Neural progenitor cell (in vitro differentiated cells): ENCODE measurements at regions not wholly inside any gene's neighbourhood (a gene's known extent, or its start where the extent isn't known, plus 50 kb on each side); places are given as distances from the start of the nearest gene placed in this dataset.

Source experiments
- DNase-seq: peaks from one replicate; pipeline ENCODE4 v3.0.0-alpha.2; 2016; ENCODE audit warnings: low spot score
- H2AFZ ChIP-seq: fragments of 200-600 bp; sonication (generic); replicated peaks from 2 replicates; pipeline ENCODE4 v1.6.1; 2016; ENCODE audit warnings: antibody characterized with exemption
- H3F3A ChIP-seq: fragments of 200-600 bp; sonication (generic); 2 replicates; pipeline ENCODE4 v1.6.1; 2016; ENCODE audit warnings: antibody characterized with exemption, low read depth
- H3K27ac ChIP-seq: fragments of 200-600 bp; sonication (generic); 2 replicates; pipeline ENCODE4 v1.5.1; 2016; ENCODE audit warnings: mild to moderate bottlenecking
- H3K27me3 ChIP-seq: fragments of 200-600 bp; sonication (generic); 2 replicates; pipeline ENCODE4 v1.6.1; 2016; ENCODE audit warnings: mild to moderate bottlenecking, moderate library complexity
- H3K36me3 ChIP-seq: fragments of 200-600 bp; sonication (generic); 2 replicates; pipeline ENCODE4 v1.5.1; 2016
- H3K4me1 ChIP-seq: fragments of 200-600 bp; sonication (generic); 2 replicates; pipeline ENCODE4 v1.6.1; 2016; ENCODE audit warnings: mixed run types
- H3K4me2 ChIP-seq: fragments of 200-600 bp; sonication (generic); 2 replicates; pipeline ENCODE4 v1.6.1; 2016
- H3K4me3 ChIP-seq: fragments of 200-600 bp; sonication (generic); 2 replicates; pipeline ENCODE4 v1.5.1; 2016
- H3K79me2 ChIP-seq: fragments of 200-600 bp; sonication (generic); 2 replicates; pipeline ENCODE4 v1.6.1; 2016; ENCODE audit warnings: low read depth
- H3K9ac ChIP-seq: fragments of 200-600 bp; sonication (generic); 2 replicates; pipeline ENCODE4 v1.6.1; 2016
- H3K9me3 ChIP-seq: fragments of 200-600 bp; sonication (generic); 2 replicates; pipeline ENCODE4 v1.5.1; 2016; ENCODE audit warnings: low read depth
- H4K20me1 ChIP-seq: fragments of 200-600 bp; sonication (generic); 2 replicates; pipeline ENCODE4 v1.6.1; 2016; ENCODE audit warnings: low read depth
- H3K27ac Mint-ChIP-seq: 3 replicates; pipeline ENCODE4 v1.8.0; 2021; ENCODE audit warnings: mixed read lengths
- H3K27me3 Mint-ChIP-seq: 2 replicates; pipeline ENCODE4 v1.8.0; 2022; ENCODE audit warnings: low read depth, mild to moderate bottlenecking, inconsistent platforms, moderate library complexity, mixed read lengths; ENCODE audit not compliant: insufficient read depth
- H3K36me3 Mint-ChIP-seq: 3 replicates; pipeline ENCODE4 v1.8.0; 2021; ENCODE audit warnings: mixed read lengths
- H3K4me1 Mint-ChIP-seq: 3 replicates; pipeline ENCODE4 v1.8.0; 2021; ENCODE audit warnings: mixed read lengths
- H3K4me3 Mint-ChIP-seq: 3 replicates; pipeline ENCODE4 v1.8.0; 2021; ENCODE audit warnings: mild to moderate bottlenecking, moderate library complexity, mixed read lengths
- H3K9me3 Mint-ChIP-seq: 3 replicates; pipeline ENCODE4 v1.8.0; 2020; ENCODE audit warnings: mixed read lengths
- CTCF ChIP-seq: fragments of 200-600 bp; sonication (generic); IDR thresholded peaks from 2 replicates; pipeline ENCODE4 v1.5.1; 2017; ENCODE audit warnings: antibody characterized with exemption, mild to moderate bottlenecking
- EZH2 ChIP-seq: fragments of 200-600 bp; sonication (generic); IDR thresholded peaks from 2 replicates; pipeline ENCODE4 v1.6.1; 2017; ENCODE audit warnings: antibody characterized with exemption, mild to moderate bottlenecking, moderate library complexity
- EZH2phosphoT487 ChIP-seq: fragments of 200-600 bp; sonication (generic); IDR thresholded peaks from 2 replicates; pipeline ENCODE4 v1.6.1; 2017; ENCODE audit warnings: antibody characterized with exemption

GRCh38 chr2:45194596-45194995, 185.3 kb upstream of the SIX2 start:
- TF ChIP-seq EZH2phosphoT487 (no peak), CTCF (no peak), EZH2 (no peak)
- Histone ChIP-seq H4K20me1 (no peaks in the 10 kb centered on the region), H2AFZ (no peak overlapping the region), H3K4me1 (peaks cover 1% of the 10 kb centered on the region), H3F3A (peaks cover 3% of the 10 kb centered on the region), H3K27ac (no peak overlapping the region), H3K4me3 (no peak overlapping the region), H3K79me2 (no peaks in the 10 kb centered on the region), H3K9ac (no peak overlapping the region), H3K4me2 (no peak overlapping the region), H3K9me3 (no peaks in the 10 kb centered on the region), H3K27me3 (no peaks in the 10 kb centered on the region), H3K36me3 (no peaks in the 10 kb centered on the region)
- Mint-ChIP-seq H3K27ac (no peak overlapping the region), H3K4me3 (no peak overlapping the region), H3K4me1 (peaks cover 3% of the 10 kb centered on the region), H3K9me3 (no peaks in the 10 kb centered on the region), H3K27me3 (no peaks in the 10 kb centered on the region), H3K36me3 (no peaks in the 10 kb centered on the region)
- DNase-seq, result no peak

- H3K4me1 Mint-ChIP-seq, result peaks cover 3% of the 10 kb centered on the region
- no peaks in the 10 kb centered on the region for H3K9me3 Mint-ChIP-seq
- Histone ChIP-seq H3F3A (no peaks in the 10 kb centered on the region), H2AFZ (no peak overlapping the region), H3K4me3 (no peak overlapping the region), H3K36me3 (no peaks in the 10 kb centered on the region), H3K9ac (no peak overlapping the region), H3K79me2 (no peaks in the 10 kb centered on the region), H4K20me1 (no peaks in the 10 kb centered on the region), H3K4me2 (no peak overlapping the region), H3K27me3 (no peaks in the 10 kb centered on the region), H3K9me3 (no peaks in the 10 kb centered on the region), H3K4me1 (no peaks in the 10 kb centered on the region), H3K27ac (no peak overlapping the region)
- TF ChIP-seq EZH2 (no peak), CTCF (no peak), EZH2phosphoT487 (no peak)
- DNase-seq, result no peak
- no peaks in the 10 kb centered on the region for H3K36me3 Mint-ChIP-seq
- H3K27ac Mint-ChIP-seq, result no peak overlapping the region
- no peaks in the 10 kb centered on the region for H3K27me3 Mint-ChIP-seq
- H3K4me3 Mint-ChIP-seq, result no peak overlapping the region
Measured at GRCh38 chr2:45193581-45193980, 184.3 kb upstream of the SIX2 start.

- H3K27ac ChIP-seq, result no peak overlapping the region
- H3K79me2 ChIP-seq, result no peaks in the 10 kb centered on the region
- no peak overlapping the region for H3K9ac ChIP-seq
- H3K9me3 ChIP-seq, result no peaks in the 10 kb centered on the region
- H3K4me1 ChIP-seq, result no peaks in the 10 kb centered on the region
- H3K4me3 Mint-ChIP-seq, result no peak overlapping the region
- no peaks in the 10 kb centered on the region for H3K27me3 Mint-ChIP-seq
- no peaks in the 10 kb centered on the region for H3K27me3 ChIP-seq
- no peak overlapping the region for H3K27ac Mint-ChIP-seq
- no peaks in the 10 kb centered on the region for H4K20me1 ChIP-seq
- peaks cover 3% of the 10 kb centered on the region for H3K4me1 Mint-ChIP-seq
- no peak overlapping the region for H3K4me2 ChIP-seq
- H2AFZ ChIP-seq, result no peak overlapping the region
- TF ChIP-seq CTCF, result no peak
- no peak for TF ChIP-seq EZH2
- no peak for TF ChIP-seq EZH2phosphoT487
- no peaks in the 10 kb centered on the region for H3K36me3 ChIP-seq
- DNase-seq, result no peak
- H3K4me3 ChIP-seq, result no peak overlapping the region
- H3K9me3 Mint-ChIP-seq, result no peaks in the 10 kb centered on the region
- H3K36me3 Mint-ChIP-seq, result no peaks in the 10 kb centered on the region
- no peaks in the 10 kb centered on the region for H3F3A ChIP-seq
Measured at GRCh38 chr2:45192991-45193390, 183.7 kb upstream of the SIX2 start.

GRCh38 chr2:45192481-45192880, 183.2 kb upstream of the SIX2 start:
- TF ChIP-seq CTCF (no peak), EZH2phosphoT487 (no peak), EZH2 (no peak)
- Histone ChIP-seq H3F3A (no peaks in the 10 kb centered on the region), H3K27me3 (no peaks in the 10 kb centered on the region), H4K20me1 (no peaks in the 10 kb centered on the region), H3K4me2 (no peak overlapping the region), H3K27ac (no peak overlapping the region), H3K9me3 (no peaks in the 10 kb centered on the region), H2AFZ (no peak overlapping the region), H3K9ac (no peak overlapping the region), H3K79me2 (no peaks in the 10 kb centered on the region), H3K36me3 (no peaks in the 10 kb centered on the region), H3K4me3 (no peak overlapping the region), H3K4me1 (no peaks in the 10 kb centered on the region)
- Mint-ChIP-seq H3K4me3 (no peak overlapping the region), H3K36me3 (no peaks in the 10 kb centered on the region), H3K4me1 (peaks cover 3% of the 10 kb centered on the region), H3K27me3 (no peaks in the 10 kb centered on the region), H3K27ac (no peak overlapping the region), H3K9me3 (no peaks in the 10 kb centered on the region)
- DNase-seq, result no peak
